C1 segment of cervical spinal cord (tissue), 14 donors: ENCODE measurements at regions not wholly inside any gene's neighbourhood (a gene's known extent, or its start where the extent isn't known, plus 50 kb on each side); places are given as distances from the start of the nearest gene placed in this dataset.
A peak's percentile ranks its signal among the peaks of the same experiment; 100 is the strongest.

Experiments
- DNase-seq, 14 donors: peaks; one replicate each; lab custom pipeline; 2025; lab: John Stamatoyannopoulos, UW

- no peak for DNase-seq
These were observed 380.6 kb upstream of the RBMS3 start for GRCh38 chr3:28900301-28900700.

- no peak for DNase-seq
These were observed 379.9 kb upstream of the RBMS3 start for GRCh38 chr3:28901018-28901417.

GRCh38 chr3:28903171-28903601 lies 377.7 kb upstream of the RBMS3 start:
- no peak for DNase-seq

- DNase-seq: no peak
These were observed 375.1 kb upstream of the RBMS3 start for GRCh38 chr3:28905798-28906197.

- DNase-seq: no peak
These were observed 374.1 kb upstream of the RBMS3 start for GRCh38 chr3:28906561-28907310.

GRCh38 chr3:28907616-28908015 lies 373.3 kb upstream of the RBMS3 start:
- DNase-seq: no peak

- DNase-seq: no peak
These were observed 368.6 kb upstream of the RBMS3 start for GRCh38 chr3:28912120-28912885.

GRCh38 chr3:28915741-28916500 lies 364.9 kb upstream of the RBMS3 start:
- DNase-seq: no peak

GRCh38 chr3:28916713-28917499 lies 364.0 kb upstream of the RBMS3 start:
- DNase-seq: peak in 11 of 14 donors; percentile 20 to 84 (median 53)

- DNase-seq: no peak
These were observed 362.9 kb upstream of the RBMS3 start for GRCh38 chr3:28917895-28918475.

- DNase-seq: no peak
These were observed 358.5 kb upstream of the RBMS3 start for GRCh38 chr3:28922376-28922775.

GRCh38 chr3:28923994-28924393 lies 356.9 kb upstream of the RBMS3 start:
- no peak for DNase-seq

GRCh38 chr3:28924744-28925360 lies 356.0 kb upstream of the RBMS3 start:
- no peak for DNase-seq

GRCh38 chr3:28933337-28933736 lies 347.5 kb upstream of the RBMS3 start:
- no peak for DNase-seq

- no peak for DNase-seq
These were observed 346.6 kb upstream of the RBMS3 start for GRCh38 chr3:28934126-28934813.

GRCh38 chr3:28935146-28935545 lies 345.7 kb upstream of the RBMS3 start:
- DNase-seq: no peak

- no peak for DNase-seq
These were observed 344.7 kb upstream of the RBMS3 start for GRCh38 chr3:28936154-28936553.

- peak in 5 of 14 donors; percentile 4 to 42 (median 7) for DNase-seq
These were observed 340.3 kb upstream of the RBMS3 start for GRCh38 chr3:28940530-28940929.

- no peak for DNase-seq
These were observed 339.9 kb upstream of the RBMS3 start for GRCh38 chr3:28940994-28941393.

- no peak for DNase-seq
These were observed 333.8 kb upstream of the RBMS3 start for GRCh38 chr3:28947061-28947460.
